LHCN-M2 (cell line): ENCODE measurements at regions not wholly inside any gene's neighbourhood (a gene's known extent, or its start where the extent isn't known, plus 50 kb on each side); places are given as distances from the start of the nearest gene placed in this dataset.
"Not testable (repeated sequence)": the region's sequence is repeated elsewhere in the genome, so short reads cannot be mapped to it uniquely, and the experiment has no call there.

Source experiments
- DNase-seq: peaks from one replicate; pipeline ENCODE4 v3.0.0-alpha.2; 2012; ENCODE audit warnings: low read depth

DNA sequence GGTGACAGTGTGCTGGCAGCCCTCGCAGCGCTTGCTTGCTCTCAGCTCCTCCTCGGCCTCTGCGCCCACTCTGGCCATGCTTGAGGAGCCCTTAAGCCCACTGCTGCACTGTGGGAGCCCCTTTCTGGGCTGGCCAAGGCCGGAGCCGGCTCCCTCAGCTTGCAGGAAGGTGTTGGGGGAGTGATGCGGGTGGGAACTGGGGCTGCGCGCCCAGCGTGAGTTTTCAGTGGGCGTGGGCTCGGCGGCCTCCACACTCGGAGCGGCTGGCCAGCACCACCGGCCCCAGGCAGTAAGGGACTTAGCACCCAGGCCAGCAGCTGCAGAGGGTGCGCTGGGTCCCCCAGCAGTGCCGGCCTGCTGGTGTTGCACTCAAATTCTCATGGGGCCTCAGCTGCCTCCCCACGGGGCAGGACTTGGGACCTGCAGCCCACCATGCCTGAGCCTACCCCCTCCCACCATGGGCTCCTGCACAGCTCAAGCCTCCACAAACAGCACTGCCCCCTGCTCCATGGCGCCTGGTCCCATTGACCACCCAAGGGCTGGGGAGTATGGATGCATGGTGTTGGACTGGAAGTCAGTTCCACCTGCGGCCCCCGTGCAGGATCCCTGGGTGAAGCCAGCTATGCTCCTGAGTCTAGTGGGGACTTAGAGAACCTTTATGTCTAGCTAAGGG lies 223.1 kb upstream of the PTPRD start:
- DNase-seq, result no peak

DNA sequence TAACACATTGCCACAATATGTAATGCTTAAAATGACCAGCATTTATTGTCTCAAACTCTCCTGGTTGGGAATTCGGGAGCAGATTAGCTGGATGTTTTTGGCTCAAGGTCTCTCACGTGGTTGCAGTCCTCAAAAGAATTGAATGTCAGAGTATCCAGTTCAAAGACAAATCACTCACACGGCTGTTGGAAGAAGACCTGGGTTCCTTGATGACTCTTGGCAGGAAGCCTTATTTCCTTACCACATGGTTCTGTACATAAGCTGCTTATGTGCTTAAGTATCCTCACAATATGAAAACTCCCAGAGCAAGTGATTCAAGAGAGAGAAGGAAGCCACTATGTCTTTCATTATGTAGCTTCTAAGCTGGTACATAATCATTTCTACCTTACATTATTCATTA lies 230.3 kb upstream of the PTPRD start:
- no peak for DNase-seq

DNA sequence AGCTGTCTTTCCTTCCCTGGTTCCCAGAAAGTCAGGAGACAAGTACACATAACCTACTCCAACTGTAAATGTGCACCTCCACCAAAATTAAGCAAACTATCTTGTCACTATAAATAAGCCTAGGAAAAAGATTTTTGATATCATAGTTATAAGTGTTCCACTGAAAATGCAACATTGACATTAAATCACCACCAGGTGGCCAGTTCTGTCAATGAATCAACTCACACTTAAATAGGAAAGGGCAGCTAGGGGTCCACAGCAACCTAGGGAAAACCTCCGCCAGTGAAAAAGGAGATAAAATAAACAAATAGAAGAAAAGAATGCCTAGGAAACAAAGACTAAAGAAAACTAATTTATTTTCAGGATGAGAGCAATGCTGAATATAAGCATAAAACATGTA lies 243.0 kb upstream of the PTPRD start:
- no peak for DNase-seq

DNA sequence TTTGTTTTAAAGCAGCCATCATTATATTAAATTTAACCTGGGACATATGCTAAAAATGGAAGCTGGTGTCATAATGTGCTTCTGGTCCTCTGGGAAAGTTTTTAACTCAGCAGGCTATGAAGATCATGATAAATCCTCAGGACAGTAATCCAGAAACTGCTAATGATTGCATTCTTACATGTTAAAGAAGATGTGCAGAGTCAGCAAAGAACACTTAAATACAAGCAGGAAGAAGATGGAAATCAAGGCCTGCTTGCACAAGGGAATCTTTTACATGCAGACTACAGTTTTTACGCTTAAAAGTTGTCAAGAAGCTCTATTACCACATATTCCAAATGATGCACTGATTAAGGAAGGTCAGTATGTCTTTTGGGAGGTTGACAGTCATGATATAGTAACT lies 246.0 kb upstream of the PTPRD start:
- no peak for DNase-seq

DNA sequence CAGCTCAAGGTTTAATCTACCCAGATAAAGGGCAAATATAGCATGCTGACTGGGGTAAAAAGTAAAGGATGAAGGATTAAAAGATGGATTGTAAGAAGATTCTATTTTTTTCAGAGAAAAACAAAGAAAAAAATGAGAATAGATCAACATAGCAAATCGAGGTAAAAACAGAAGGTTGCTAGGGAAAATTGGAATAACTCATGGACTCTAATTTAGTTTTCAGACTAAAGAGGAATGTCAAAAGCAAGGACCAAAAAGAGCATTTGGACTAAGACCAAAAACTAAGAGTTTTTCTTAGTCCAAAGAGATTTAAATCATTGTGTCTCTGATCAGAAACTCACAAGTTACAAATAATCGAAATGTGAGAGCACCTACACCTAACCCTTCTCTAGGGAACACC lies 250.7 kb upstream of the PTPRD start:
- no peak for DNase-seq

DNA sequence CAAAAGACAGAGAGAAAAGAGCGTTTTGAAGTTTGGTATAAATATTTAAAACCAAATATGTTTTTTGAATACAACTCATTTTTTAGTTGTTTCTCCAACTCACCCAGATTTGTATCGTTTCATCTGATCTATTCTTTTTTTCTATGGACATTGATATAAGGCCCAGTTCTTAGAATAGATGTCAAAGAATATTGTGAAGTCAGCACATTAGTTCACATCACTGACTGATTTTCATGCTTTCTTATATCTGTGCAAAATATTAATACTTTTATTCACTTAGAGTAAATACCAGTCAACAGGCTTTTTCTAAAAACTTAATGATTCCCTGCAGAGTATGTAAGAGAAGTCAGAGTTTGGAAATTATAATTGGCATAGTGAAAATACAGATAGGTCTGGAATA lies 254.4 kb upstream of the PTPRD start:
- DNase-seq, result no peak

DNA sequence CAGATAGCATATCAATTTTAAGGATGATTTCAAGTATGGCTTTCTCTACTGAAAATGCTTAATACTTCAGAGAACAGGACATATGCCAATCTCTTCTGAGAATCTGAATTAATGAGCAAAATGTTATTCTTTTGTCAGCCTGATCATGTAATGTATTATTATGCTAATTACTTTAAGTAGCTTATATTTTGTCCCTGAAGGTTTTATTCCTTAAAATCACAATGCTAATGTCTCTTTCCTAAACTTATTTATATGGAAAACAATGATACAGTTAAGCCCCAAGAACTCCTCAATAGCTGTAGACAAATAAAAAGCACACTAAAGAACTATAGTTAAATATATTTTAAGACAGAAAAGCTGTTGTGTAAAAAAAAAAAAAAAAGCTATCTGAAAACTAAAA lies 256.9 kb upstream of the PTPRD start:
- DNase-seq, result no peak

DNA sequence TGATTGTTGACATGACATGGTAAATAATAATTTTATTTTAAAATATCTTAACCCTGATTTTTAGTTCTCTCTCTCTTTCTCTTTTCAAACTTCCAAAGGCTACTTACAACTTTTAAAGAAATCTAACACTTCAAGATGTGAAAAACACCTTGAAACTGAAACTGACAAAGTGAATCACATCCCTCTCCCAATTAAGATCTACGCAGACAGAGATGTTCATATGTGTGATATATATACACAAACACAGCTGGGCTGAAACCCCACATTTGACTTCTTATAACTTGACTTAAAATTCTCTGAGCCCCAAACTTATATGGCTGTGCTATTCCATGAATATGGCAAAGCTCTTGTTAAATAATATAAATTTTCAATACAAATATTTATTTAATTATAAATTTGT lies 261.2 kb upstream of the PTPRD start:
- no peak for DNase-seq

DNA sequence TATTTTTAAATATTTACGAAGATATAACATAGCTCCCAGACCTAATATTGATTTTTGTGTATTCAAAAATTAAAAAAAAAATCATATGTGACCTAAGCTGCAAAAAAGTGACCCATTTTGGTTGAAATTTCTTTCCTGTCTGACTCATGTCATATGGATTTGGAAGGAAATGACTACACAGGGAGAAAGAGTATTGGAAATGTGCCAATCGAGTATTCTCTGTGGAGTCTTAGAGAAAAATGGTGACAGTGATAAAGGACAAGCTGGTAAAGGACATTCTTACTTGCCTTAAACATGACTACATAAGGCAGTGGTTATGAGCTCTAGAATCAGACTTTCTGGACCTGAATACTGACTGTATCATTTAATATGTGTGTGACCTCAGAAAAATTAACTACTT lies 262.9 kb upstream of the PTPRD start:
- no peak for DNase-seq

DNA sequence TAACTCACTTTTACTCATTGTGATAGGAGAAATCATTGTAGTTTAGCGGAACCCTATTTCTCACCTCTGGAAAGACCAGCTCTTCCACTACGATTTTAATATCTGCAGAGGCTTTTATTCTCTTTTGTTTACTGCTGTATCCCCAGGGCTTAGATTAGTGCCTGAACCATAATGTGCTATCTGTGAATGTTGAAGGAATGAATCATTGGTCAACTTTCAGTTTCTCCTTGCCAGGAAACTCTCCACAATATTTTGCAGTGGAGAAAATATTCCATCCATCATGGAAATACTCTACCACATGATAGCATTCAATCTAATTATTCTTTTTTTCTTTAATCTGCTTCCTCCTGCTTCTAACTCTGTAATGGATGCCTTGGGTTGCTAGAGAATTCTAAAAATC lies 263.5 kb upstream of the PTPRD start:
- no peak for DNase-seq

DNA sequence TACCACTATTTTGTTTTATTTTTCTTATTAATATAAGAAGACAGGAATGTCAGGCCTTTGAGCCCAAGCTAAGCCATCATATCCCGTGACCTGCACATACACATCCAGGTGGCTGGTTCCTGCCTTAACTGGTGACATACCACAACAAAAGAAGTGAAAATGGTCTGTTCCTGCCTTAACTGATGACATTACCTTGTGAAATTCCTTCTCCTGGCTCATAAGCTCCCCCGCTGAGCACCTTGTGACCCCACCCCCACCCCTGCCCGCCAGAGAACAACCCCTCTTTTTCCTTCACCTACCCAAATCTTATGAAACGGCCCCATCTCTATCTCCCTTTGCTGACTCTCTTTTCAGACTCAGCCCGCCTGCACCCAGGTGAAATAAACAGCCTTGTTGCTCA lies 277.5 kb upstream of the PTPRD start:
- not testable (repeated sequence) for DNase-seq

DNA sequence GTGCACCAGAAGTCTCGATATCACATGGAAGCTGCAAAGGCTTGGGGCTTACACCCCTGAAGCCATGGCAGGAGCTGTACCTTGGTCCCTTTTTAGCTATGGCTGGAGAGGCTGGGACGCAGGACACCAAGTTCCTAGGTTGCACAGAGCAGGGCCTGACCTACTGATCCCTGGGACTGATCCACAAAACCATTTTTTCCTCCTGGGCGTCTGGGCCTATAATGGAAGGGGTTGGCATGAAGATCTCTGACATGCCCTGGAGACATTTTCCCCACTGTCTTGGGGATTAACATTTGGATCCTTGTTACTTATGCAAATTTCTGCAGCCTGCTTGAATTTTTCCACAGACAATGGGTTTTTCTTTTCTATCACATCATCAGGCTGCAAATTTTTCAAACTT lies 286.7 kb upstream of the PTPRD start:
- DNase-seq, result no peak

DNA sequence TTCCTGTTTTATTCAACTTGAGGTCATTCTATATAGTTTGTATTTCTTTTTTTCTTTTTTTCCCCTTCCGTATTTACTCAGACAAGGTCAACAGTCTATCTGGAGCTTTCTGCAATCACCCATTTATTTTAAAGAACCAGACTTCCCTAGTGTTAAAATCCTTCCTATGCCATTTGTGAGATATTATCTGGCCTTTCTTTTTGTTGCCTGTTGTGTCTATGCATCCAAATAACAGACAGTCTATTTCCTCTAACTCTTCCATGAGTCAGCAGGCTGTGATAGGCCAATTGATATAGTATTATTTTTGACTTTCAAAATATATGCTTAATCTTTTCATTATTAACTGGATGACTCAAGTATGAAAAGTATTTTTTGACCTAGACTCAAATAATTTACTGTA lies 291.2 kb upstream of the PTPRD start:
- DNase-seq, result no peak

DNA sequence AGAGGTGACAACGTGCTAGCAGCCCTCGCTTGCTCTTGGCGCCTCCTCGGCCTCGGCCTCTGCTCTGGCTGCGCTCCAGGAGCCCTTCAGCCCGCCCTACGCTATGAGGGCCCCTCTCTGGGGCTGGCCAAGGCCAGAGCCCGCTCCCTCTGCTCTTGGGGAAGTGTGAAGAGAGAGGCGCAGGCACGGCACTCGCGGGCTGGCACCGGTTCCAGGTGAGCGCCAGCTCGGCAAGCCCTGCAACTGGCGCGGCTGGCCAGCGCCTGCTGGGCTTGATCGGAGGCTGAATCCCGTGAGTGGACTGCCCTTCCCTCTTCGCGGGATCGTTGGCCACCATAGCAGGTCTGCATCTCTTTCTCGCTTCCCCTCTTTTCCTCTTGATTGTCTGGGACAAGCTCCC lies 298.0 kb upstream of the PTPRD start:
- no peak for DNase-seq

DNA sequence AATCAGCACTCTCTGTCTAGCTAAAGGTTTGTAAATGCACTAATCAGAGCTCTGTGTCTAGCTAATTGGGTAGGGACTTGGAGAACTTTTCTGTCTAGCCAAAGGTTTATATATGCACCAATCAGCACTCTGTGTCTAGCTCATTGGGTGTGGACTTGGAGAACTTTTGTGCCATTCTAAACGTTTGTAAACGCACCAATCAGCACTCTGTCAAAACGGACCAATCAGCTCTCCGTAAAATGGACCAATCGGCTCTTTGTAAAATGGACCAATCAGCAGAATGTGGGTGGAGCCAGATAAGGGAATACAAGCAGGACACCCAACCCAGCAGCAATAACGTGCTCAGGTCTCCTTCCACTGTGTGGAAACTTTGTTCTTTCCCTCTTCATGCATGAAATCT lies 298.6 kb upstream of the PTPRD start:
- DNase-seq, result no peak

DNA sequence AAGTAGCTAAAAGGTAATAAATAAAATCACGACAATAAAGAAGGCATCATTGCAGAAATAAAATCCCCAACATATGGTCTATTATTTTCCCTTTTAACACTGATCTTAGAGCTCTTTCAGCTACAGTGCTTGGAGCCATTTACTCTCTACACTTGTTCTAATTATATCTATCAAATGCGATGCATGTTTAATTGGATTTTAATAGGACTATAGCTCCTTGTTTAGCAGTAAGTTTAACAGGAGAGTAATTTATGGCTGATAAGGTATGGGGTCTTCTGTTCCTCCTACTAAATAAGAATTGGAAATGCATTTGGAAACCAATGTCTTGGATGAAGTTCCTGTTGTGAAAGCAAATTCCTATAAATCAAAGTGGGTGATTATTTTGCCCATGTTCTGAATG lies 304.2 kb upstream of the PTPRD start:
- no peak for DNase-seq

DNA sequence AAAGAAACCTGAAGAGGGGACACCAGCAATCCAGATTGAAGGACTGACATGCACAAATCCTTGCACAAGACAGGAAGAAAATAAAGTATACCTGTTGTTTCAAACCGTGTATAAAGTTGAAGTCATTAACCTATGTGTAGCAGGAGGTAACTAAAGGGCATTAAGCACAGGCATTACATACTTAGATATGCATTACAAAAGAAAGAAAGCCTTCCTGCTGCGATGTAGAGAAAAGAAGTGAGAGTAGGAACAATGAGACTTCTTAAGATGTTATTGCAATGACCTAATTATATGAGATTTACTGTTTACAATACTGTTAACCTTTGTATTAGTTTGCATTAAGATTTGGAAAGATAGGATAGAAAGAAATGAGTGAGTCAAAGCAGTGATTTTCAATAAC lies 308.9 kb upstream of the PTPRD start:
- no peak for DNase-seq

DNA sequence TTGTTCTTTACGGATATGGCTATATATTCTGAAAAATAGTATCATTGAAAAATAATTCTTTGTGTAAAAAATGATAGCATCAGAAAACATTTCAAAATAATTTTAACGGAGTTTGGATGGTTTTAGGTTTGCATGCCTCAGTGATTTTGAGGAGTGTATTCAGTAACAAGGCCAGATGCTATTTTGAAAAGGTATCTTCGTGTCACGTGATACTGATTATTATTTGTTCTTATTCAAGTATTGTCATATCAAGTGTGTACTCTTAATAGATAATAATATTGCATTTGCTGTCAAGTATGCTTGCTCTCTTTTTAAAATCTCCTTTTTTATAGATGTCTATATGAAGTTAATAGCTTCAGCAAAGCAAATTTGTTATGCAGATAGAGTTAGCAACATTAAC lies 313.1 kb upstream of the PTPRD start:
- no peak for DNase-seq

DNA sequence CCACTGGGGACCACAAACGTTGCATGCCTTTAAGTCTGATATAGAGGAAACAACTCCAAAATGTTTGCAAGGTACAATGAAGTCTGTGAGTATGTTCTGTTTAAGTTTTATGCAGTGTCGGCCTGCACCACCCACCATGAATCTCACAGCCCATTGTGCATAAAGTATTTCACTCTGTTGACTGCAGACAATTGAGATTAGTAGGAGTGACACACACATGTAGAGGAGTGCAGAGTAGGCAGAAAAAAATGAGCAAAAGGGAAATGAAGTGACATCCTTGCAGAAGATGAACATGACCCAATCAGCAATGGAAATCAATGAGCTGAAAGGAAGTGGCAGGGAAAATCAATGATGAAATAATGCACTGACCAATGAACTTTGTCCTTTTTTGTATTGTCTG lies 315.6 kb upstream of the PTPRD start:
- DNase-seq, result no peak

DNA sequence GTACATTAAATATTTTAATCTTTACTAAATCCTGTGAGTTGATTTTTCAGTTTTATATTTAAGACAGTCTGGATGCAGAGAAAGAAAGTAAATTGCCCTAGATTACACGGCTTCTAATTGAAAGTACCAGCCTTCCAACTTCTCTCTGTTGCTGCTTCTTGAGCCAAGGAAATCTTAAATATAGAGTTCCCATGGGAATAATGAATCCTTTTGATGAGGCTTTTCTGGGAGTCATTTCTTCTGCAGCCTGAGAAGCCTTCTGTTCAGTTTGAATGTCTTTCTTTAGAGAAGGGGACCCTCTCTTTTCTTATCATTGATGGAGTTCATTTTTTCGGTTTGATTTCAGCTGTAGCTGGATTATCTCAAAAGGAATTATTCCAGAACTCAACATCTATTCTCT lies 317.3 kb upstream of the PTPRD start:
- no peak for DNase-seq

DNA sequence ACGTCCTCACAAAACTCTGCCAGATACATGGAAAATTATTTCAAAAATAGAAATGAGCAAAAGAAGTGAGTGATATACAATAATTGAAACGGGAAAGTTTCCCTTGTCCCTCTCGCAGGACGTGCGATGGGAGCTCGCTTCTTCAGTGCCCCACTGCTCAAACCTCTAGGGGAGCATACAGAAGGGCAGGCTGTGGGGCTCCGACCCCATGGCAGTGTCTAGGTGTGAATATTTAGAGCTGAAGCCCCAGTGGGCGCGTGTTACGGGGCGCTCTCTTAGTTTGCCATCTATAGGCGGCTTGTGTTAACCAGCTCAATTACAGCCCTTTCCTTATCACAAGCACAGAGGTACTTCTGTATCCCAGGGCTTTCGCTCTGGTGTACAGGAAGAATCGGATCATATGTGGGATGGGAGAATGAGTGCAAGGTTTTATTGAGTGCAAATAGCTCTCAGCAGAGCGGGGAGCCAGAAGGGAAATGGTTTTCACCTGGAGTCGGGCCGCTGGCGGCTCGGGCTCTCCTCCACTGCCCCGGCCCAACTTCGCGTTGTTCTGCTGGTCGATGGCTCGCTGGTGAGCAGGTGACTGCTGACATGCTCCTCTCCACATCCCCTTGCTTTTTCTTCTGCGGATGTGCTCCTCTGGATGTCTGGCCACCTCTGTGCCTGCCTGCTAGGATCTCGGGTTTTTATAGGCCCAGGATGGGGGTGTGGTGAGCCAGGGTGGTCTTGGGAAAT lies 334.0 kb upstream of the PTPRD start:
- DNase-seq, result no peak

DNA sequence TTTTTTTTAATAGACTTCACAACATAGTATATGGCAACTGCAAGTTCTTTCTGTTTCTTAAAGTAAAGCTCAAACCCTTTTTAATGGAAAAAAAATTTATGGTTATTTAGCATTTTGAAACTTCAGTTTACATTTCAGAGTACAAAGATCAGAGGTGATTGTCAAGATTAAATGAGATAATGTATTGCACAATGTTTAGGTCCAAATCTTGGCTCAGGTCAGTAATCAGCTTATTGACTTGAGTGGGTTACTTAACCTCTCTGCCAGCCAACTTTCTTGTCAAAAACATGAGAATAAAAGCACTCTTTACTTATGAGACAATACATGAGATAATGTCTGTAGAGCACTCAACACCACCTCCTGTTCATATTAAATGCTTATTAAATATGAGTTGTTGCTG lies 345.1 kb upstream of the PTPRD start:
- no peak for DNase-seq

DNA sequence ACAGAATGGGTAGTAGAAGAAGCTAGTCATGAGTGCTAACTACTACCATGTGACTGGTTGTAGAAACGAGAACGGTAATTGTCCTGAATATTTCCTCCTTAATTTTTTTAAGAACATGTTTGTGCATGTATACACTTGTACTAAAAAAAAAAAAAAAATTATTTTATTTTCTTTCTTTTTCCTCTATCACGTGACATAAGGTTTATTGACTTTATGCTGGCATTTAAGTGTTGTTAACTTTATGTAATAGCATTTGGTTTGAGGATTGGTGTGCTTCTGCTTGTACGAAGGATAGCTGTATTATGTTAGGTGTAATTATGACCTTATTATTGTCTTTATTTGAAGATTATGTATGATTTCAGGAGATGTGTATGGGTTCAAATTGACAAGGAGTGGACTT lies 349.1 kb upstream of the PTPRD start:
- no peak for DNase-seq

DNA sequence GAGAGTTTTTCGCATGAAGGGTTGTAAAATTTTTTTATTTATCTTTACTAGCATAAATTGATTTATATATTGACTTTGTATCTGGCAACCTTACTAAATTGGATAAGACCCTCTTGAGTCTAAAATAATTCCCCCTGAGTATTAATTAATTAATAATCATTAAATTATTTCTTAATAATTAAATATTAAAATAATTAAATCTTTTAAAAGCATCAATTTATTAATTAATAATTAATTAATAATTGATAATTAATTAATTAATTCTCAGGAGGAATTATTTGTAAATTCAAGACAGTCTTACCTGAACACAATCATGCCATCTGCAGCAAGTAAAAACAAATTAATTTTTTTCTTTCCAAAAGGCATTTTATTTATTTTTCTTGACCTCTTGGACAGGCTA lies 370.4 kb upstream of the PTPRD start:
- DNase-seq, result no peak
